ENCODE measurements at regions not wholly inside any gene's neighbourhood (a gene's known extent, or its start where the extent isn't known, plus 50 kb on each side); places are given as distances from the start of the nearest gene placed in this dataset.
"Not testable (repeated sequence)": the region's sequence is repeated elsewhere in the genome, so short reads cannot be mapped to it uniquely, and the experiment has no call there.

DNA sequence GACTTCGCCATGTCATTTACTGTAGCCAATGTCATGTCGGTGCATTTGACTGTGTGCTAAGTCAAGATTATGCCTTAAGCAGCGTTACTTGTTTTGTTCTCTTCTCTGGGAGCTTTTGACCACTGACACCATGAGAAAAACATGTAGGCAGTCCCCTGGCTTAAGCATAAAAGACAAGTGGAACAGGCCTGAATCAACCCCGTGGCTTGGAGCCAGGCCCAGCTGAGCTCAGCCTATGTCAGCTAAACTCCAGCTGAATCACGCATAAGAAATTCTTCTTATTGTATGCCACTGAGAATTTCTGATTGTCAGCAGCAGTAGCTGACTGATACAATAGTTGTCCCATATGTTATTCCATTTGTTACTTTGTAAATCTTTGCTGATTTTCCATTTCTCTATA lies 261.9 kb downstream of the CBLL2 start:
- no peak for DNase-seq (ENCODE audit: low read depth in 2 of 2)

DNA sequence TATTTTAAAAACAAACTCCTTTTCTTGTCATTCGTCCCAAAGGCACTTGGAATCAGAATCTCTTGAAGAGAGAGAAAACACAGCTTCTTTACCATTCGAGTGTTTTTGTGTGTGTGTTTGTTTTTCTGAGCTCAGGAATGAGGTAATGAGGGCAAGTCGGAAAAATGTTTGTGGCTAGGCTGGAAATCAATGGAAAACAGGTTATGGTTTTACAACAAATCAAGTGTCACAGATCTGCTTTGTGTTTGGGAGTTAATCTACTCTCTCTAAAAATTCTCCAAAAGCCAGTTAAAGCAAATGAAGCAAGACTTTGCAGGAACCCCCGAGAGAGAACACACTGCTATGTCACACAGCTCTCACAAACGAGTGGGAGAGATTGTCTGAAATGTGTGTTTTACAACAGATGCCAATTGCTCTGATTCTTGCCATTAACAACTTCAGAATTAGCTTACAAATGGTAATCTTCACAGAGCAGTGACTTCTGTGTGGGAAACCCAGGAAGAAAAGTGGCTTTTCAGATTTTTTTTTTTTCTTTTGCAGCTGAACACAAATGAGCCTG lies 264.1 kb downstream of the CBLL2 start:
- no peak for DNase-seq (ENCODE audit: low read depth in 2 of 2)

DNA sequence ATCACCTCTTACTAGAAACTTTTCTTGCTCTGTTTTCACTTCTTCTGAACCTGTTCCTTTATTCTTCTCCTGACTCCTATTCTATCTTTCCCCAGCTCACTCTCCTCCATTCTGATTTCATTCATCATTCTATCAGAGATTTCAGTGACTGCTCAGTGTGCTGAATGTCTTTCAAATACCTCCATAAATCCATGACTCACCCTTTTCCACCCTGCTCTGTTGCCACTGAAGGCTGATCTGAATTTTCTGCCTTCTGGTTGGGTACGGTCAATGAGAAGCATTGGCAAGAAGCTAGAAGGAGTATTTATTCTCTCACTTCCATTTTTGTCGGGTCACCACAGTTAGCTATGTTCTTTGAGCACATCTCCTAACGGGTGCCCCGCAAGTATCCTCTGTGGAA lies 265.9 kb downstream of the CBLL2 start:
- no peak for DNase-seq (ENCODE audit: low read depth in 2 of 2)

DNA sequence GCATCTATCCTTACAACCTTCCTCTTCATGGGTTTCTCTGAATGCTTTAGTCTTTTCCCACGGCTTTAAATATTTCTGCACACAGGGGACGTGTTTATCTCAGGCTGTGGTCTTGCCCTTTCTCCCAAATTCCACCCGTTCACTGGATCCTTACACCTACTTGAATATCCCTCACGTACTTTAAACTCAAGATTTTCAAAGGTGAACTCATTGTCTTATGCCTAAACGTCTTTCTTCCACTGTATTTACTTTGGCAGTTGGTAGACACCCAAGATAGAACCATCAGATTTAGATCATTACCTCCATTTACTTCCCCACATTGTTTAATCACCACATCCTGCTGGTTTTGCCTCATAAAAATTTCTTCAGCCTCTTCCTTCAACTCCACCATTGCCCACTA lies 269.2 kb downstream of the CBLL2 start:
- DNase-seq (ENCODE audit: low read depth in 2 of 2) = no peak

- DNase-seq (ENCODE audit: low read depth in 2 of 2) = no peak
Measured at GRCh38 chrX:22542641-22543040, 269.9 kb downstream of the CBLL2 start.

DNA sequence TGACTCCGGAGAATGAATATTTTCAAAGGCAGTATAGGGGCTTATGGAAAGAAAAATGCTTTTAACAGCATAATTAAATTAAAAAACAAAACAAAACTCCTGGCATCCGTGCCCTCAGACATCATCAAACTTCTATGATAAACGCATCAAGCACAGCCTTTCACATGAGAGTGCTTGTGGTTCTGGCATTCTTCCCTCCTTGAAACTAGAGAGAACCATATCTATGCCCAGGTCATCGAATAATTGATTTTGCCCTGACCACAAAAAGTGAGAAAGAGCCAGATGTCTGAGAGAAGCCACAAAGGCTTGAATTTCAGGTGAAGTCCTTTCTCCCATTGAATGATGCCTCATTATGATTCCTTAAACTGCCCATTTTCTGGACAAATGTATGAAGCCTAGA lies 286.8 kb downstream of the CBLL2 start:
- no peak for DNase-seq (ENCODE audit: low read depth in 2 of 2)

- DNase-seq (ENCODE audit: low read depth in 2 of 2) = no peak
Measured at GRCh38 chrX:22575161-22575845, 302.6 kb downstream of the CBLL2 start.

DNA sequence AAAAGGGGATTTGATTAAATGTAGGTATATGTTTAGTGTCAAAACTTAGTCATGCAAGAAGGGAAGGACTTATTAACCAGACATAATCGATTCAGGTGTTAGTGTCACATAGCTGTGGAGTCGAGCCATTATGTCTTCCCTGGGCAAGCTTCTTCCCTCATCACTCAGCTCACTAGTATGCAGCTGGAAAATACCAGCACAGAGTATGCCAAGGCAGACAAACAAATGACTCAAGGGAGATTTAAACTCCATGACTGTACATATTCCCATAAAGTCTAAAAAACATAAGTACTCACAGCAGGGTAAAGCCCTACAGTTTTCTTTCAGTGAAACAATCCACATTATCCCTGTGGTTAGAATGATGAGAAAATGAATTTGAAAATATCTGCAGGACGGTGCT lies 304.5 kb downstream of the CBLL2 start:
- no peak for DNase-seq (ENCODE audit: low read depth in 2 of 2)

DNA sequence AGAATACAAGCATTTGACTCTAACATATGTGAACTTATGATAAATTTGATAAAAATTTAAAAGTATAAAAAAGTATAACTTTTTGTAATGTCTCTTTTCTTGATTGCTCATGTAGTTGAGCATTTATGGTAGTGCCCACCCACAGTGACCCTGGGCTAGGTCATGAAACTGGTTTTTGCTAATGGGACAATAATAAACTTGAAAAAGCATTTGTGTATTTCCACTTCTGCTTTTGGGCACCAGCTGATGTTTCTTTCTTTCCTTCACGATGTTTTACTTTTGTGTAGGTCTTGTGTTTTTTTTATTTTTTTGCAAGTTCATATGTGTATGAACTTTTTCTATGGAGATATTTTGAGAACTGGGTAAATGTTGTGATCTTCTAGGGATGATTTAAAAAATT lies 313.1 kb downstream of the CBLL2 start:
- no peak for DNase-seq (ENCODE audit: low read depth in 2 of 2)

DNA sequence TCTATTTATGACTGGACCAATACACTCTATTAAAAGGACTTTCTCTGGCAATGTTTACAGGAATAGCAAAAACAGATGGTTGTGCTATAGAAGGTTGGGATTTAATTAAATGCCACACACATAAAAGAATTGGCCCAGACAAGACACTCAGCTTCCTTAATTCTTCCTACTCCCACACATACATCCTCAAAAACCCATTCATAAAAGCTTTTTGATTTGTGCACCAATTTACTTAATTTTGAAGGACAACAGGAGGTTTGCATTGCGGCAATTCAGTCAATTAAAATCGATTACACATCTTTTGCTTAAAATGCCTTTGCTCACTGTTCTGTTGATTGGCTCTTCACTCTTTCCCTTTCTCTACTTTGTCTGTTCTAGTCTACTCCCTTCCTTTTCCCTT lies 317.1 kb downstream of the CBLL2 start:
- DNase-seq (ENCODE audit: low read depth in 2 of 2) = no peak

GRCh38 chrX:22594766-22595165 lies 322.1 kb downstream of the CBLL2 start:
- no peak for DNase-seq (ENCODE audit: low read depth in 2 of 2)

DNA sequence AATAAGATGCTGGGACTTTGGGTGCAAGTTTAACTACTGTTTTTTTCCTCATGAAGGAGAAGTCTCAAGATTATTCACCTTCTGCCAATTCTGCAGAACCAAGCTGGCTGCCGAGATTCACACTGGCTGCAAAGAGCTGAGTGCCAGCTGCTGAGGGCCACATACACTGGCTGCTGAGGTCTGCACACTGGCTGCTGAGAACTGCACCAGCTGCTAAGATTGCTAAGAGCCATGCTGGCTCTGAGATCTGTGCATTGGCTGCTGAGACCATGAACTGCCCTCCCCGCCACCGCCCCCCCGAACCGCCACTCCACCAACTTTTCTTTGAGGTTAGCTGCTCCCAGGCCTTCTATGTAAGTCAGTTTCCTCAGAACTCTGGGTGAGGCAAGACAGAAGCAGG lies 330.3 kb downstream of the CBLL2 start:
- DNase-seq (ENCODE audit: low read depth in 2 of 2) = no peak

DNA sequence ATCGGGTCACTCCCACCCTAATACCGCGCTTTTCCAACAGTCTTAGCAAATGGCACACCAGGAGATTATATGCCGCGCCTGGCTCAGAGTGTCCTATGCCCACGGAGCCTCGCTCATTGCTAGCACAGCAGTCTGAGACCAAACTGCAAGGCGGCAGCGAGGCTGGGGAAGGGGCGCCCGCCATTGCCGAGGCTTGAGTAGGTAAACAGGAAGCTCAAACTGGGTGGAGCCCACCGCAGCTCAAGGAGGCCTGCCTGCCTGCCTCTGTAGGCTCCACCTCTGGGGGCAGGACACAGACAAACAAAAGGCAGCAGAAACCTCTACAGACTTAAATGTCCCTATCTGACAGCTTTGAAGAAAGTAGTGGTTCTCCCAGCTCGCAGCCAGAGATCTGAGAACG lies 336.7 kb downstream of the CBLL2 start:
- DNase-seq (ENCODE audit: low read depth in 2 of 2) = not testable (repeated sequence)

- no peak for DNase-seq (ENCODE audit: low read depth in 2 of 2)
Measured at GRCh38 chrX:22616867-22617266, 344.2 kb downstream of the CBLL2 start.

- DNase-seq (ENCODE audit: low read depth in 2 of 2) = no peak
Measured at GRCh38 chrX:22627576-22627975, 354.9 kb downstream of the CBLL2 start.

DNA sequence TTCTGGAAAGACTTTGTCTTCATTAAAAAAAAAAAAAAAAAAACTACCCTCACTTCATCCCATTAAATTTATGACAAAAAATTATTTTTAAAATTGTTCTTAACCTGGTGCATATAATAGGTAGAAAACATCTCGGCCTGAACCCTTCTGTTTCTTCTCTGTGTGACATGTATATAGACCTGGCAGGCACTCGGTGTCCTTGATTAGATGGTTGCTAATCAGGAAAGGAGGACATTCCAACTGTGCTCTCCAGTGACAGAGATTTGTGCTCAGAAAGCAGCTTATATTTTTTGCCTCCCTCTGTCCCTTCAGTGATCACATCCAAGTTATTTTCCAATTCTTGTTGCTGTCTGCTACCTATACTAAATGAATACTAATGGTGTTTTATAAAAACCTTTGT lies 355.6 kb downstream of the CBLL2 start:
- DNase-seq (ENCODE audit: low read depth in 2 of 2) = no peak

DNA sequence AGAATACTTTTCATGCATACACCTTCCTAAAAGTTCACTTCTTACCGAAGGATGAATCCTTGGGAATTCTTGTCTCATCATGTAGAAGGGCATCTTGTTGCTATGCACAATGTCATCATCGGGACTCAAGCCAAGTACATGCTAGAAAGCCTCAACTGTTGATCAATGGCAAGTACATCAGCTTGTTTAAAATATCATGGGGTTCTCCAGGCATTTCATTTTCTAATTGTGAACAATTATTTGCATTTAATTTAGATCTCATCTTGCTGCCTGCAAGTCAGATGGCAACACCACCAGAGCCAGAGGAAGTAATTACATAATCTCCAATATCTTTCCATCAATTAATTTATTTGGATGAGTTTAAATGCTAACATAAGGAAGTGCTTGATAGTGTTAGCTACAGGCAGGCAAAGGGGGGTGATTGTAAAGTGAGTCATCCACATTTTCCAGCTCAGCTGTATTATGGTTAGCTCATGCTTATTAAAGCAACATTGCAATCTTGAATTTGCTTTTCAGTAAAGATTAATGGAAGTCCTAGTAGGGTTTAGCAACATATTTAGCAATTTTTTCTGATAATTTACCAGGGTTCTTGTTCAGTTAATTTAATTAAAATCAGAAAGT lies 356.5 kb downstream of the CBLL2 start:
- no peak for DNase-seq (ENCODE audit: low read depth in 2 of 2)

GRCh38 chrX:22634083-22634482 lies 361.4 kb downstream of the CBLL2 start:
- DNase-seq (ENCODE audit: low read depth in 2 of 2) = no peak

- DNase-seq (ENCODE audit: low read depth in 2 of 2) = no peak
Measured at GRCh38 chrX:22634751-22635150, 362.0 kb downstream of the CBLL2 start.

GRCh38 chrX:22648281-22648680 lies 351.5 kb upstream of the DDX53 start:
- no peak for DNase-seq (ENCODE audit: low read depth in 2 of 2)

DNA sequence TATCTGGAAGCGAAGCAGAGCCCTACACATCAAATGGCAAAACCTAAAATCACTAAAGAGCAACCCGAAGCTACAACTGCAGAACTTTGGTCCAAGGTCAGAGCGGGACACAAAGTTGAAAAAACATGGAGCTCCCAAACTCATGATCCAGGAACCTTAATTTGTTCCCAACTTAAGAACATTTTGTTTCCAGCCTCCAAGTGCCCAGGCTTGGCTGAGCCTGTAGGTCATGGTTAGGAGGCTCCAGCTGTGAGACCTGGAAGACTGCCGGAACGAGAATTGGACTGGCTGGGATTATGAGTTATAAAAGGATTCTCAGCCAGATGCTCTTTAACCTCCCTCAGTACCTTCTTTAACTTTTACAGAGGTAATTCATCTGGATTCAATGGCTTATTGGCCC lies 349.1 kb upstream of the DDX53 start:
- no peak for DNase-seq (ENCODE audit: low read depth in 2 of 2)

- no peak for DNase-seq (ENCODE audit: low read depth in 2 of 2)
Measured at GRCh38 chrX:22652596-22652995, 347.2 kb upstream of the DDX53 start.

DNA sequence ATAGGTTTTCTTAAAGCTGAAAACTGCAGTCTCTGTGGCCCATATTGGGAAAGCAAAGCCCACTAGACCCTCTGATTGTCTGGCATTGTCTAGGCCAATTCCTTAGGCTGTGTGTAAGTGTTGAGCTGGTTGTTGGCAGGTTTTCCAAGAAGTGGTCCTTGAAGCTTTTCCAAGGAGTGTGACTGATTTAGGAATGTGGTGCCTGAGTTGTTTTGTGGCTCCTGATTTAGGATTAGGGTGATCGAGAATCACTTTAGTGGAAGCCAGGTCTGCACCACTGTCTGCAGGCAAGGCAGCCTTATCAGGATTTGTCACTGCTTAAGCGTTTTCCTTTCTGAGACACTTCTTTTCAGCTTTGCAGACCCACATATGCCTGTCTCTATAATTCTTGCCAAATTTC lies 339.0 kb upstream of the DDX53 start:
- DNase-seq (ENCODE audit: low read depth in 2 of 2) = no peak

- no peak for DNase-seq (ENCODE audit: low read depth in 2 of 2)
Measured at GRCh38 chrX:22662776-22663175, 337.0 kb upstream of the DDX53 start.

Measured in stimulated activated CD4-positive, alpha-beta T cell treated with anti-CD3 and anti-CD28 coated beads, Interleukin-15, amount 100 ng/mL, for 48 hours (primary cell).